PC-3 (cell line): ENCODE measurements at regions not wholly inside any gene's neighbourhood (a gene's known extent, or its start where the extent isn't known, plus 50 kb on each side); places are given as distances from the start of the nearest gene placed in this dataset.

Experiments used
- ATAC-seq: fragments of 200-7000 bp; cut with Tn5 transposase; 2 replicates; pipeline ENCODE4 v1.9.1; 2020; ENCODE audit warnings: mild to moderate bottlenecking, moderate library complexity
- BruUV-seq: library from RNA; stranded (reverse); fragments of 400-500 nt; replicated peaks from 2 replicates; lab custom pipeline; 2021; lab: Mats Ljungman, UMichigan
- CTCF ChIA-PET: fragments of 300-600 bp; sonication (Branson Sonifier 250); formaldehyde crosslinking; loops from one replicate; lab custom pipeline; 2022; ENCODE audit warnings: antibody characterized with exemption; lab: Charles Lee
- POLR2A ChIA-PET: fragments of 300-600 bp; sonication (Branson Sonifier 250); formaldehyde crosslinking; loops from one replicate; lab custom pipeline; 2022; ENCODE audit warnings: antibody characterized with exemption; ENCODE audit not compliant: unreplicated experiment; lab: Charles Lee
- DNase-seq: peaks from one replicate; pipeline ENCODE4 v3.0.0-alpha.2; 2015
- H2AFZ ChIP-seq: fragments of 300-600 bp; sonication (generic); 2 replicates; pipeline ENCODE4 v1.6.0; 2016; ENCODE audit warnings: antibody characterized with exemption, low read length
- H3F3A ChIP-seq: fragments of 300-600 bp; sonication (generic); one replicate; pipeline ENCODE4 v1.6.0; 2017; ENCODE audit warnings: antibody characterized with exemption, low read length, control low read depth, mild to moderate bottlenecking; ENCODE audit not compliant: unreplicated experiment
- H3K27ac ChIP-seq: fragments of 300-600 bp; sonication (generic); 2 replicates; pipeline ENCODE4 v1.5.1; 2016; ENCODE audit warnings: mild to moderate bottlenecking, low read length
- H3K27me3 ChIP-seq: fragments of 300-600 bp; sonication (generic); 2 replicates; pipeline ENCODE4 v1.6.1; 2016; ENCODE audit warnings: low read length, mixed read lengths
- H3K36me3 ChIP-seq: fragments of 300-600 bp; sonication (generic); 2 replicates; pipeline ENCODE4 v1.6.1; 2016; ENCODE audit warnings: low read depth, mixed run types, low read length, mixed read lengths
- H3K4me1 ChIP-seq: fragments of 300-600 bp; sonication (generic); 2 replicates; pipeline ENCODE4 v1.5.1; 2016; ENCODE audit warnings: low read length; ENCODE audit not compliant: insufficient read depth
- H3K4me2 ChIP-seq: fragments of 300-600 bp; sonication (generic); 2 replicates; pipeline ENCODE4 v1.6.0; 2016; ENCODE audit warnings: low read length
- H3K4me3 ChIP-seq: fragments of 300-600 bp; sonication (generic); 2 replicates; pipeline ENCODE4 v1.5.1; 2016; ENCODE audit warnings: mild to moderate bottlenecking, low read length, mixed read lengths
- H3K79me2 ChIP-seq: fragments of 300-600 bp; sonication (generic); 2 replicates; pipeline ENCODE4 v1.6.1; 2017; ENCODE audit warnings: low read length, mixed read lengths
- H3K9ac ChIP-seq: fragments of 300-600 bp; sonication (generic); 2 replicates; pipeline ENCODE4 v1.6.0; 2016; ENCODE audit warnings: mild to moderate bottlenecking, low read length
- H3K9me2 ChIP-seq: fragments of 300-600 bp; sonication (generic); replicated peaks from 2 replicates; pipeline ENCODE4 v1.6.1; 2016; ENCODE audit warnings: mixed run types, low read length, mixed read lengths
- H3K9me3 ChIP-seq: fragments of 300-600 bp; sonication (generic); 2 replicates; pipeline ENCODE4 v1.6.1; 2016; ENCODE audit warnings: low read length, mixed read lengths
- H4K20me1 ChIP-seq: fragments of 300-600 bp; sonication (generic); 2 replicates; pipeline ENCODE4 v1.6.1; 2016; ENCODE audit warnings: low read length, mixed read lengths
- EZH2 ChIP-seq: fragments of 300-600 bp; sonication (generic); IDR thresholded peaks from one replicate; pipeline ENCODE4 v1.6.1; 2017; ENCODE audit warnings: antibody characterized with exemption, mild to moderate bottlenecking, low read length; ENCODE audit not compliant: unreplicated experiment
- EZH2phosphoT487 ChIP-seq: fragments of 300-600 bp; sonication (generic); IDR thresholded peaks from 2 replicates; pipeline ENCODE4 v1.6.1; 2018; ENCODE audit warnings: mild to moderate bottlenecking, antibody characterized with exemption, low read length, borderline replicate concordance
- intact Hi-C: fragments of 100-400 bp; cut with micrococcal nuclease; formaldehyde crosslinking; loops from 2 replicates; pipeline ENCODE4 v1.9.0; 2023
- TF ChIP-seq, protein P1 (sequence below): fragments of 300-600 bp; sonication (generic); conservative IDR thresholded peaks from 2 replicates; pipeline ENCODE4 v1.5.1; 2017; ENCODE audit warnings: antibody characterized with exemption, low read depth, mild to moderate bottlenecking, low read length

DNA sequence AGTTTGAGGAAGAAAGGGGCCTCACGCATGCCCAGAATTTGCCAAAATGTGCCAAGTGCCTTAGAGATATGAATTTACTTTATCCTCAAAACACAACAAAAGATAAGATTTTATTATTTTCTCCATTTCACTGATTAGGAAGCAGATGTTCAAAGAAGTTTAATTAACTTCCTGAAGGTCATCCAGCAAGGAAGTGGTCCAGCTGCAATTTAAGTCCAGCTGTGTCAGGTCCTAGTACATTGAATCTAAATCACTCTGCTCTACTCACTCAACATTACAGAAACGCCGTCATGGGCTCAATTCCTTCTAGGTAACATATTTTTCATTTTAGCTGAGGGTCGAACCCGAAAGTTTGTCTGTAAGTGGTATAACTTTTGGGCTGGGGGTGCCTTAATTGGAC is 115.4 kb downstream of the CCDC34 start:
- Histone ChIP-seq H3F3A (no peaks in the 10 kb centered on the region), H3K4me3 (no peak overlapping the region), H3K4me2 (no peak overlapping the region), H3K4me1 (peaks cover under 1% of the 10 kb centered on the region), H2AFZ (no peak overlapping the region), H3K36me3 (no peaks in the 10 kb centered on the region), H3K79me2 (no peaks in the 10 kb centered on the region), H3K27ac (no peak overlapping the region), H3K27me3 (no peaks in the 10 kb centered on the region), H3K9ac (no peak overlapping the region), H3K9me2 (no peaks in the 10 kb centered on the region), H4K20me1 (no peaks in the 10 kb centered on the region), H3K9me3 (no peaks in the 10 kb centered on the region)
- ChIA-PET POLR2A (no interaction called here), CTCF (no interaction called here)
- no peak for DNase-seq
- intact Hi-C loops: no loop called here
- ATAC-seq: no peak
- BruUV-seq: no TSS peak
- TF ChIP-seq EZH2: no peak
- TF ChIP-seq, protein P1, sequence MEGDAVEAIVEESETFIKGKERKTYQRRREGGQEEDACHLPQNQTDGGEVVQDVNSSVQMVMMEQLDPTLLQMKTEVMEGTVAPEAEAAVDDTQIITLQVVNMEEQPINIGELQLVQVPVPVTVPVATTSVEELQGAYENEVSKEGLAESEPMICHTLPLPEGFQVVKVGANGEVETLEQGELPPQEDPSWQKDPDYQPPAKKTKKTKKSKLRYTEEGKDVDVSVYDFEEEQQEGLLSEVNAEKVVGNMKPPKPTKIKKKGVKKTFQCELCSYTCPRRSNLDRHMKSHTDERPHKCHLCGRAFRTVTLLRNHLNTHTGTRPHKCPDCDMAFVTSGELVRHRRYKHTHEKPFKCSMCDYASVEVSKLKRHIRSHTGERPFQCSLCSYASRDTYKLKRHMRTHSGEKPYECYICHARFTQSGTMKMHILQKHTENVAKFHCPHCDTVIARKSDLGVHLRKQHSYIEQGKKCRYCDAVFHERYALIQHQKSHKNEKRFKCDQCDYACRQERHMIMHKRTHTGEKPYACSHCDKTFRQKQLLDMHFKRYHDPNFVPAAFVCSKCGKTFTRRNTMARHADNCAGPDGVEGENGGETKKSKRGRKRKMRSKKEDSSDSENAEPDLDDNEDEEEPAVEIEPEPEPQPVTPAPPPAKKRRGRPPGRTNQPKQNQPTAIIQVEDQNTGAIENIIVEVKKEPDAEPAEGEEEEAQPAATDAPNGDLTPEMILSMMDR: no peak
- no peak for TF ChIP-seq EZH2phosphoT487

- intact Hi-C loops: no loop called here
- ChIA-PET CTCF (interaction anchor here (0.5 kb wide), 1 partner anchor 18 kb away, joined by 4 read pairs; no protein-coding TSS in a partner anchor), POLR2A (no interaction called here)
- no peaks in the 10 kb centered on the region for H3K79me2 ChIP-seq
- H3K4me1 ChIP-seq: peaks cover 8% of the 10 kb centered on the region
- no TSS peak for BruUV-seq
- no peak overlapping the region for H2AFZ ChIP-seq
- H3K9me3 ChIP-seq: no peaks in the 10 kb centered on the region
- ATAC-seq (no peak), DNase-seq (no peak)
- TF ChIP-seq EZH2 (no peak), EZH2phosphoT487 (no peak)
- TF ChIP-seq, protein P1: no peak
- H3K4me3 ChIP-seq: no peak overlapping the region
- no peak overlapping the region for H3K27ac ChIP-seq
- no peak overlapping the region for H3K4me2 ChIP-seq
- H3K27me3 ChIP-seq: no peaks in the 10 kb centered on the region
- no peaks in the 10 kb centered on the region for H4K20me1 ChIP-seq
- no peak overlapping the region for H3K9ac ChIP-seq
- H3K9me2 ChIP-seq: no peaks in the 10 kb centered on the region
- no peaks in the 10 kb centered on the region for H3F3A ChIP-seq
- H3K36me3 ChIP-seq: no peaks in the 10 kb centered on the region
Measured at GRCh38 chr11:27246925-27247324, 116.1 kb downstream of the CCDC34 start.

GRCh38 chr11:27244900-27245299 is 118.1 kb downstream of the CCDC34 start:
- no peaks in the 10 kb centered on the region for H3K9me2 ChIP-seq
- no peaks in the 10 kb centered on the region for H3K27me3 ChIP-seq
- peaks cover 9% of the 10 kb centered on the region for H3K4me1 ChIP-seq
- no peak overlapping the region for H3K9ac ChIP-seq
- ATAC-seq (no peak), DNase-seq (peak; percentile 3)
- no peaks in the 10 kb centered on the region for H3F3A ChIP-seq
- intact Hi-C loops: no loop called here
- POLR2A ChIA-PET: no interaction called here
- no peak overlapping the region for H3K4me2 ChIP-seq
- H3K4me3 ChIP-seq: no peak overlapping the region
- H3K27ac ChIP-seq: no peak overlapping the region
- no TSS peak for BruUV-seq
- H4K20me1 ChIP-seq: no peaks in the 10 kb centered on the region
- no peak overlapping the region for H2AFZ ChIP-seq
- TF ChIP-seq, protein P1: no peak
- no peak for TF ChIP-seq EZH2
- no peak for TF ChIP-seq EZH2phosphoT487
- CTCF ChIA-PET: no interaction called here
- no peaks in the 10 kb centered on the region for H3K9me3 ChIP-seq
- H3K79me2 ChIP-seq: no peaks in the 10 kb centered on the region
- H3K36me3 ChIP-seq: no peaks in the 10 kb centered on the region
